Erythroblast (primary cell): ENCODE measurements at regions not wholly inside any gene's neighbourhood (a gene's known extent, or its start where the extent isn't known, plus 50 kb on each side); places are given as distances from the start of the nearest gene placed in this dataset.

Experiments used
- DNase-seq, 2 experiments: peaks; one replicate each; lab custom pipeline; 2025; lab: John Stamatoyannopoulos, UW
- GATA1 ChIP-seq: IDR thresholded peaks from 2 replicates; pipeline ENCODE4 v1.6.1; 2011; ENCODE audit warnings: low read depth, mild to moderate bottlenecking, control low read depth, low read length, moderate library complexity
- POLR2A ChIP-seq: IDR thresholded peaks from 2 replicates; pipeline ENCODE4 v1.6.1; 2011; ENCODE audit warnings: mild to moderate bottlenecking, low read length

DNA sequence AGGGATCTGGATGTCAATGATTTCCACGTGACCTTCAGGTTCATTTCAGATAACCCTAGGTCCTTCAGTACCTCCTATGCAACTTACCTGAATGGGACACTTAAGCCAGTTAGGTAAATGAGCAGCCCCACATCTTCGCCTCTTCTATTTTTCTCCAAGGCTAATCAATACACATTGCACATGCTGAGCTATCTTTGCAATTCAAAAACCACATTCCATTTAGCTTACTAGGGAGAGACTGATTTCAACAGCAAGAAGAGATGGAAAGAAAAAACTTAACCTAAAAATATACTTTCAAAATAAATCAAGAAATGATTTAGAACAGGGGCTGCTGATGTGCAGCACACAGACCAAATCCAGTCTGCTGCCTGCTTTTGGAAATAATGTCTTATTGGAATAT lies 81.8 kb upstream of the CDCA7L start:
- TF ChIP-seq GATA1 = no peak
- TF ChIP-seq POLR2A = no peak

DNA sequence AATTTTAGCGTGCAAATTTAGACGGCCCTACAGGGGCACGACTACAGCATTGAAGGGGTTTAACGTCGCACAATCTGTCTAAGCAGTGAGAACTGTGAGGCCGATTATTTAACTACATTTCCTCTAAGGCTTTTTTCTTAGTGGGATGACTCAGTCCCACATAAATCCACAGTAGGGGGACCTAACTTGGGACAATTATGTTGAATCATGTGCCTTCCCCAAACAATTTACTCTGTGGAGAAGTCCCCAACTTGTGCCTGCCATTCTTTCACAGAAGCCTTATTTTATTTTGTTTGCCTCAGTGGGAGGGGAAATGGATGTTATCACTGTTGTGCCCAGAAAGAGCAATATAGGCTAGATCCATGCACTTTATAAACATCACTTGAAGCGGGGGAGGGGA lies 80.3 kb upstream of the CDCA7L start:
- no peak for TF ChIP-seq GATA1
- no peak for TF ChIP-seq POLR2A
- DNase-seq = no peak

More for the DNA sequence above, 81.8 kb upstream of the CDCA7L start:
- no peak for DNase-seq

GRCh38 chr7:22025075-22025474 lies 79.4 kb upstream of the CDCA7L start:
- no peak for DNase-seq
- no peak for TF ChIP-seq GATA1
- no peak for TF ChIP-seq POLR2A

- TF ChIP-seq GATA1 = no peak
- no peak for TF ChIP-seq POLR2A
- no peak for DNase-seq
Observed at GRCh38 chr7:22019931-22020330, 74.2 kb upstream of the CDCA7L start.

DNA sequence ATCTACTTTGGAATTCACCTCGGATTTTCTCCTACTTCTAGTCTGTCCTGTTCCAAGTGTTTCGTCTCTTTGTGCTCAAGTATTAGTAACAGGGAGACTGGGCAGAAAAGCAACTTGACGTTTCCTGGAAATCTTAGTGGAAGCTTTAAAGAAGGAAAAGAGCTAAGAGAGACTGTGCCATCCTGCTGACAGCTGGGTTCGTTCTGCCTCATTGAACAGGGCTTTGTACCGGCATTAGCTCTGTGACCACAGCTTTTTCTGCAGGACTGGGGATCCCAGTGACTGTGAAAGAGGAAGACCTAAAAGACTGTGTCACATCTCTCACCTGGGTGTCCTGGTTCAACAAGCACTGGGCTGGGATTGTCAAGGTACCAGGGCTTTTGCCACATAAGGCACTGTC lies 70.8 kb upstream of the CDCA7L start:
- DNase-seq = no peak
- TF ChIP-seq GATA1 (no peak), POLR2A (no peak)

- DNase-seq = no peak
- TF ChIP-seq GATA1 (no peak), POLR2A (no peak)
Observed at GRCh38 chr7:22013711-22014110, 68.0 kb upstream of the CDCA7L start.

DNA sequence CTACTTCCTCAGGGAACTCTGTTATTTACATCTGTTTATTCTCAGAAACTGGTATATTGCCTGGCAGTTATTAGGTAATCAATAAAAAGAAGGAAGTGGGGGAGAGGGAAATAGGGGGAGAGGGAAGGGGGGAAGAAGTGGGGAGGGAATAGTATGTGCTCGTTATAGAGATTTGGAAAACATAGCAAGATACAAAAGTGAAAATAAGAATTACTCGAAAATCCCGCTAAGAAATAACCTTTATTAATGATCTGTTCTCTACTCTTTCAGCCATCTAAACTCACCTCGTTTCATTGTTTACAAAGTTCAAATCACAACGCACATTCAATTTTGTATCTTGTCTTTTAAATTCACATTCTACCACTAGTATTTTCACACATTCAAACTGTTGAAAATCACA lies 63.0 kb upstream of the CDCA7L start:
- DNase-seq = no peak

DNA sequence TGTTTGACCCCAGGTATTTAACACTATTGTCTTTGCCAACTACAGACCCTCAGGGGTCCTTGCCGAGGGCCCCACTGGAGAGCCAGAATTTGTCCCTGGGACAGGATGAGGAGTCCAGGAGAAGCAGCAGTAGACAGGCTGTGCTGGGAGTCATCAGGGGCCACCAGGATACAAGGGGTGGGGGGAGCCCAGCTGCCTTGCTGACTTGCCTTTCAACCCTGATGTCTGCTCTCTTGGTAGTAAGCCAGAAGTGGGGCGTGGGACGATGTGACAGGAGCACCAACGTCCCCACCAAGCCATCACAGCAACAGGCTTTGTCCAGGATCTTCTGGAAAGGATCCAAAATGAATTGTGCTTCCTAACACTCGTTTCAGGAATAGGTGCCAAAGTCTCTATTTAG lies 62.4 kb upstream of the CDCA7L start:
- DNase-seq = no peak
- TF ChIP-seq GATA1 = no peak
- TF ChIP-seq POLR2A = no peak

More for the DNA sequence above, 63.0 kb upstream of the CDCA7L start:
- no peak for TF ChIP-seq POLR2A
- no peak for TF ChIP-seq GATA1

GRCh38 chr7:22005151-22005550 lies 59.5 kb upstream of the CDCA7L start:
- no peak for TF ChIP-seq GATA1
- no peak for TF ChIP-seq POLR2A
- no peak for DNase-seq

GRCh38 chr7:22002726-22003125 lies 57.0 kb upstream of the CDCA7L start:
- no peak for TF ChIP-seq GATA1
- no peak for TF ChIP-seq POLR2A
- DNase-seq = no peak

GRCh38 chr7:22001345-22002004 lies 55.8 kb upstream of the CDCA7L start:
- no peak for TF ChIP-seq GATA1
- TF ChIP-seq POLR2A = no peak
- DNase-seq = peak; percentile 49 to 63

- no peak for DNase-seq
- no peak for TF ChIP-seq GATA1
- TF ChIP-seq POLR2A = no peak
Observed at GRCh38 chr7:21999896-22000295, 54.2 kb upstream of the CDCA7L start.

DNA sequence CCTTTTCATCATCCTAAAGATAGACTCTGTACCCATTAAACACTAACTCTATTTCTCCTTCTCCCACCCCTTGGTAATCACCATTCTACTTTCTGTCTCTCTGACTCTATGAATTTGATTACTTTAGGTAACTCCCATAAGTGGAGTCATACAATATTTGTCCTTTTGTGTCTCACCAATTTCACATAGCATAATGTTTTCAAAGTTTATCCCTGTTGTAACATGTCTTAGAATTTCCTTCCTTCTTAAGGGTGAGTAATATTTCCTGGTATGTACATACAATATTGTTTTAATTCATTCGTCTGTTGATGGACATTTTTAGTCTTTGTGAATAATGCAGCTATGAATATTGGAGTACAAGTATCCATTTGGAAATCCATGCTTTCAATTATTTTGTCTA lies 50.9 kb upstream of the CDCA7L start:
- TF ChIP-seq POLR2A (no peak), GATA1 (no peak)
- DNase-seq = no peak
